HL-60 (cell line): ENCODE measurements at regions not wholly inside any gene's neighbourhood (a gene's known extent, or its start where the extent isn't known, plus 50 kb on each side); places are given as distances from the start of the nearest gene placed in this dataset.

Source experiments
- POLR2AphosphoS5 ChIP-seq: IDR thresholded peaks from 2 replicates; pipeline ENCODE4 v1.6.1; 2012; ENCODE audit warnings: low read depth
- TF ChIP-seq, protein P1 (sequence below): IDR thresholded peaks from one replicate; pipeline ENCODE4 v1.5.1; 2011; ENCODE audit warnings: low read length, control low read depth, inconsistent platforms; ENCODE audit not compliant: insufficient read depth

DNA sequence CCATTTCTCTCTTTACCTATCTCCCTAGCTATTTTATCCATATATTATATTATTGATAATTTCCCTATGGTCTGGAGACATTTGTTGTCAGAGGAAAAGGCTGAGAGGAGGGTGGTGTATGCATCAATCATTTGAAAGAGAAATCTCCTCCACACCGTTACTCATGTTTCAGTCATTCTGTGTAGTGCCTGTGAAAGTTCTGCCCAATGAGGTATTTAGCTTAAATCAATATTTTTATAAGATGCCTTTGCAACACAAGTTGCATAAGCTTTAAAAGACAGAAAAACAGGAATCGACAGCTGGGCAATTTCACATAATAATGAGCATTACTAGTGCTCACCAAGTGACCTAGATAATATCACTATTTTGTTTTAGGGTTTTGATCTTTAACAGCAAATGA, 363.7 kb upstream of the FSIP2 start:
- TF ChIP-seq, protein P1, sequence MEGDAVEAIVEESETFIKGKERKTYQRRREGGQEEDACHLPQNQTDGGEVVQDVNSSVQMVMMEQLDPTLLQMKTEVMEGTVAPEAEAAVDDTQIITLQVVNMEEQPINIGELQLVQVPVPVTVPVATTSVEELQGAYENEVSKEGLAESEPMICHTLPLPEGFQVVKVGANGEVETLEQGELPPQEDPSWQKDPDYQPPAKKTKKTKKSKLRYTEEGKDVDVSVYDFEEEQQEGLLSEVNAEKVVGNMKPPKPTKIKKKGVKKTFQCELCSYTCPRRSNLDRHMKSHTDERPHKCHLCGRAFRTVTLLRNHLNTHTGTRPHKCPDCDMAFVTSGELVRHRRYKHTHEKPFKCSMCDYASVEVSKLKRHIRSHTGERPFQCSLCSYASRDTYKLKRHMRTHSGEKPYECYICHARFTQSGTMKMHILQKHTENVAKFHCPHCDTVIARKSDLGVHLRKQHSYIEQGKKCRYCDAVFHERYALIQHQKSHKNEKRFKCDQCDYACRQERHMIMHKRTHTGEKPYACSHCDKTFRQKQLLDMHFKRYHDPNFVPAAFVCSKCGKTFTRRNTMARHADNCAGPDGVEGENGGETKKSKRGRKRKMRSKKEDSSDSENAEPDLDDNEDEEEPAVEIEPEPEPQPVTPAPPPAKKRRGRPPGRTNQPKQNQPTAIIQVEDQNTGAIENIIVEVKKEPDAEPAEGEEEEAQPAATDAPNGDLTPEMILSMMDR = no peak
- TF ChIP-seq POLR2AphosphoS5 = no peak
